SK-N-SH (cell line): ENCODE measurements at regions not wholly inside any gene's neighbourhood (a gene's known extent, or its start where the extent isn't known, plus 50 kb on each side); places are given as distances from the start of the nearest gene placed in this dataset.

Source experiments
- CTCF ChIA-PET: fragments of 300-600, 350-600 bp; formaldehyde crosslinking; extraction: SDS; loops from one replicate; lab custom pipeline; 2021; lab: Yijun Ruan, JAX
- POLR2A ChIA-PET: fragments of 350-600 bp; sonication (Branson Sonifier 250); formaldehyde crosslinking; extraction: SDS; loops from one replicate; lab custom pipeline; 2020; ENCODE audit warnings: antibody characterized with exemption, inconsistent platforms; lab: Yijun Ruan, JAX
- DNase-seq: peaks from one replicate; pipeline ENCODE4 v3.0.0; 2012
- H2AFZ ChIP-seq: fragments of 200-600 bp; sonication (generic); 2 replicates; pipeline ENCODE4 v1.8.1; 2016; ENCODE audit warnings: antibody characterized with exemption, mild to moderate bottlenecking, low read depth
- H3F3A ChIP-seq: fragments of 200-600 bp; sonication (generic); replicated peaks from 2 replicates; pipeline ENCODE3; 2016; ENCODE audit warnings: antibody characterized with exemption, mild to moderate bottlenecking; ENCODE audit not compliant: insufficient read depth
- H3K27ac ChIP-seq, 2 experiments: fragments of 200-500 bp in 1 of 2; fragments of 200-600 bp in 1 of 2; sonication (Bioruptor generic) in 1 of 2; sonication (generic), shearing (Covaris generic) in 1 of 2; 2 replicates each; pipeline versions ENCODE4 v1.5.1 to v1.6.1; 2014 to 2016; ENCODE audit warnings: low read depth in 2 of 2, inconsistent platforms in 1 of 2, low read length in 1 of 2, mild to moderate bottlenecking in 1 of 2, mixed read lengths in 1 of 2
- H3K27me3 ChIP-seq: fragments of 200-600 bp; sonication (generic), shearing (Covaris generic); 2 replicates; pipeline ENCODE4 v1.6.1; 2016; ENCODE audit warnings: mixed run types; ENCODE audit not compliant: insufficient read depth
- H3K36me3 ChIP-seq, 2 experiments: fragments of 200-500 bp in 1 of 2; fragments of 200-600 bp in 1 of 2; sonication (Bioruptor generic) in 1 of 2; sonication (generic) in 1 of 2; replicated peaks in 1 of 2; 2 replicates each; pipeline versions ENCODE3 to v1.5.1; 2014 to 2016; ENCODE audit warnings: low read length in 1 of 2, mild to moderate bottlenecking in 1 of 2; ENCODE audit not compliant: insufficient read depth in 2 of 2, control insufficient read depth in 1 of 2
- H3K4me1 ChIP-seq, 2 experiments: fragments of 200-500 bp in 1 of 2; fragments of 200-600 bp in 1 of 2; sonication (Bioruptor generic) in 1 of 2; sonication (generic), shearing (Covaris generic) in 1 of 2; 2 replicates each; pipeline versions ENCODE4 v1.5.1 to v1.6.1; 2014 to 2016; ENCODE audit warnings: low read depth in 1 of 2, low read length in 1 of 2, mixed run types in 1 of 2; ENCODE audit not compliant: insufficient read depth in 2 of 2, control insufficient read depth in 1 of 2
- H3K4me2 ChIP-seq: fragments of 200-600 bp; sonication (generic), shearing (Covaris generic); 2 replicates; pipeline ENCODE4 v1.6.1; 2017; ENCODE audit warnings: mixed run types
- H3K4me3 ChIP-seq, 2 experiments: fragments of 200-500 bp in 1 of 2; fragments of 200-600 bp in 1 of 2; sonication (Bioruptor generic) in 1 of 2; sonication (generic), shearing (Covaris generic) in 1 of 2; 2 replicates each; pipeline versions ENCODE4 v1.5.1 to v1.8.1; 2014 to 2016; ENCODE audit warnings: low read depth in 2 of 2, inconsistent platforms in 1 of 2, low read length in 1 of 2, mild to moderate bottlenecking in 1 of 2, mixed read lengths in 1 of 2, moderate library complexity in 1 of 2
- H3K79me2 ChIP-seq: fragments of 200-600 bp; sonication (generic); 2 replicates; pipeline ENCODE4 v1.8.1; 2017; ENCODE audit warnings: mild to moderate bottlenecking; ENCODE audit not compliant: insufficient read depth
- H3K9ac ChIP-seq: fragments of 200-600 bp; sonication (generic); 2 replicates; pipeline ENCODE4 v1.6.1; 2017; ENCODE audit warnings: mixed run types
- H3K9me2 ChIP-seq: fragments of 200-600 bp; sonication (generic); 2 replicates; pipeline ENCODE4 v1.6.1; 2017; ENCODE audit warnings: mixed run types
- H3K9me3 ChIP-seq: fragments of 200-600 bp; sonication (generic); 2 replicates; pipeline ENCODE4 v1.6.1; 2017; ENCODE audit warnings: mixed run types, mild to moderate bottlenecking, moderate library complexity
- H4K20me1 ChIP-seq: fragments of 200-600 bp; sonication (generic); 2 replicates; pipeline ENCODE4 v1.6.1; 2017; ENCODE audit warnings: mild to moderate bottlenecking, mixed run types; ENCODE audit not compliant: insufficient read depth
- CHD2 ChIP-seq: fragments of 150-350 bp; IDR thresholded peaks from 2 replicates; pipeline ENCODE4 v1.6.1; 2018; ENCODE audit warnings: low read length; ENCODE audit not compliant: partially characterized antibody
- FOSL2 ChIP-seq: IDR thresholded peaks from 2 replicates; pipeline ENCODE4 v1.4.0; 2012; ENCODE audit warnings: low read depth, mild to moderate bottlenecking, moderate library complexity, borderline replicate concordance
- FOXM1 ChIP-seq: IDR thresholded peaks from 2 replicates; pipeline ENCODE4 v1.4.0; 2012; ENCODE audit warnings: low read depth, mild to moderate bottlenecking
- NRF1 ChIP-seq: IDR thresholded peaks from 2 replicates; pipeline ENCODE4 v1.6.1; 2012; ENCODE audit warnings: low read depth, mild to moderate bottlenecking, low read length
- WGBS: methylation state at CpG from one replicate; pipeline ENCODE4 v1.1.6; 2017; ENCODE audit warnings: low lambda C conversion rate; 5-methylcytosine and 5-hydroxymethylcytosine counted together
- TF ChIP-seq, protein P1 (sequence below): IDR thresholded peaks from 2 replicates; pipeline ENCODE4 v1.4.0; 2012; ENCODE audit warnings: low read depth, borderline replicate concordance
- TF ChIP-seq, protein P2 (sequence below): IDR thresholded peaks from 2 replicates; pipeline ENCODE4 v1.6.1; 2012; ENCODE audit warnings: mild to moderate bottlenecking, low read depth, low read length, moderate library complexity

DNA sequence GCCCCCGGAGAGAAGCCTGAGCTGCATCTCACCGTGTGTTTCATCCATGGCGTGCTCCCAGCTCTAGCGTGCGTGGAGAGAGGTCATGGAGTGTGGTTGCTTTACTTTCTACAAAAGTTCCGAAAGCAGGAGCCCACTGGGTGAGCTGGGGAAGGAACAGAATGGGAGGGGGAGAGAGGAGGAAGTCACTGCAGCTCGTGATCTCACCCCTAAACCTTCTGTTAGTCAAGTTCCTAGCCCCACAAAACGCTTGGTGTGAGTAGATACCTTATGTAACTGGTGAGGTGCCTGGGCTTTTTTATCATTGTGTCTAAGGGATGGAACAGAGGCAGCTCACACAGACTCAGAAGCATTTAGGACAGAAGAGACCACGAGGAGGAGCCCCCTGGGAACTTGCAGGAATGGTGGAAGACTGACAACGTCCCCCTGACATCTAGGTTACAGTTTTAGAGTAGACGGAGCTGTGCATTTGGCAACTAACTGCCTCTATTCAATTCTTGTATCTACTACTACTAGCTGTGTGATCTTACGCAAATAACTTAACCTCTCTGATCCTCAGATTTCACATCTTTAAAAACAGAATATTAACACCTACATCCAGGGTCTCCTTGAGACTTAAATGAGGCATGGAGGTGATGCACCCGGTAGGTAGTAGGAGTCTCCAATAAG, 123.3 kb downstream of the ARL4C start:
- Histone ChIP-seq H3K9me2 (no peaks in the 10 kb centered on the region), H3K4me2 (no peak overlapping the region), H3K79me2 (no peaks in the 10 kb centered on the region), H3F3A (no peaks in the 10 kb centered on the region), H3K27me3 (no peaks in the 10 kb centered on the region), H3K9ac (no peak overlapping the region), H4K20me1 (no peaks in the 10 kb centered on the region), H3K4me1 (no peaks in the 10 kb centered on the region; a peak in 1 of 4 replicates), H2AFZ (no peak overlapping the region), H3K27ac (no peak overlapping the region)
- CTCF ChIA-PET = interaction anchor here (1.0 kb wide), 1 partner anchor 91 kb away, joined by 4 read pairs; no protein-coding TSS in a partner anchor
- 88% methylated on average over 12 of the region's 13 CpGs for WGBS
- no peak for DNase-seq
- TF ChIP-seq, protein P1, sequence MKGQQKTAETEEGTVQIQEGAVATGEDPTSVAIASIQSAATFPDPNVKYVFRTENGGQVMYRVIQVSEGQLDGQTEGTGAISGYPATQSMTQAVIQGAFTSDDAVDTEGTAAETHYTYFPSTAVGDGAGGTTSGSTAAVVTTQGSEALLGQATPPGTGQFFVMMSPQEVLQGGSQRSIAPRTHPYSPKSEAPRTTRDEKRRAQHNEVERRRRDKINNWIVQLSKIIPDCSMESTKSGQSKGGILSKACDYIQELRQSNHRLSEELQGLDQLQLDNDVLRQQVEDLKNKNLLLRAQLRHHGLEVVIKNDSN = no peak
- TF ChIP-seq, all 33 proteins: peak for 0
- POLR2A ChIA-PET = no interaction called here
- Histone ChIP-seq H3K36me3 (no peaks in the 10 kb centered on the region), H3K4me3 (no peak overlapping the region), H3K9me3 (no peaks in the 10 kb centered on the region)

DNA sequence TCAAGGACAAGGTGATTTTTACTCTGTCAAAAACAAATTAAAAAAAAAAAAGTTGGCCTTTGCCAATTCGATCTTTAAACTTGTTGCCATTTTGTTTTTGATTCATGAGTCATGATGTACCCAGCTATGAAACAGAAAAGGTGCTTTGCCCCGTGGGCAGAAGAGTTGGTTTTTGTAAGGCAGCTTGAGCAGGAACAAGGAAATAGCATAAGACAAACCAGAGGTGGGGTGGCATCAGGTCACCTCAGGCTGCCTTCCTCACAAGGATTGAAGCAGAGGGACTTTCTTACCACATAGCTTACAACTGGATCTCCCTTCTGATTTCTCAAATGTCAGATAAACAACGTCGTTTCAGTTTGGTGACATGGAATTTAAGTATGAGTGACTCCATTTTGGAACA, 123.8 kb downstream of the ARL4C start:
- ChIA-PET POLR2A (no interaction called here), CTCF (interaction anchor here (1.0 kb wide), 1 partner anchor 91 kb away, joined by 4 read pairs; no protein-coding TSS in a partner anchor)
- peaks cover 0 to under 1% of the 10 kb centered on the region in 2 experiments; a peak in 1 of 4 replicates for H3K4me1 ChIP-seq
- H3K9ac ChIP-seq = no peak overlapping the region
- no peaks in the 10 kb centered on the region for H3K79me2 ChIP-seq
- H3K9me3 ChIP-seq = no peaks in the 10 kb centered on the region
- no peak overlapping the region for H3K4me2 ChIP-seq
- no peaks in the 10 kb centered on the region for H3K36me3 ChIP-seq
- H3K4me3 ChIP-seq = no peak overlapping the region
- H2AFZ ChIP-seq = no peak overlapping the region
- no peaks in the 10 kb centered on the region for H3K27me3 ChIP-seq
- no peak for DNase-seq
- H3K9me2 ChIP-seq = no peaks in the 10 kb centered on the region
- no peak overlapping the region for H3K27ac ChIP-seq
- H4K20me1 ChIP-seq = no peaks in the 10 kb centered on the region
- TF ChIP-seq FOXM1 (no peak), FOSL2 (no peak), NRF1 (no peak), CHD2 (no peak)
- TF ChIP-seq, protein P2, sequence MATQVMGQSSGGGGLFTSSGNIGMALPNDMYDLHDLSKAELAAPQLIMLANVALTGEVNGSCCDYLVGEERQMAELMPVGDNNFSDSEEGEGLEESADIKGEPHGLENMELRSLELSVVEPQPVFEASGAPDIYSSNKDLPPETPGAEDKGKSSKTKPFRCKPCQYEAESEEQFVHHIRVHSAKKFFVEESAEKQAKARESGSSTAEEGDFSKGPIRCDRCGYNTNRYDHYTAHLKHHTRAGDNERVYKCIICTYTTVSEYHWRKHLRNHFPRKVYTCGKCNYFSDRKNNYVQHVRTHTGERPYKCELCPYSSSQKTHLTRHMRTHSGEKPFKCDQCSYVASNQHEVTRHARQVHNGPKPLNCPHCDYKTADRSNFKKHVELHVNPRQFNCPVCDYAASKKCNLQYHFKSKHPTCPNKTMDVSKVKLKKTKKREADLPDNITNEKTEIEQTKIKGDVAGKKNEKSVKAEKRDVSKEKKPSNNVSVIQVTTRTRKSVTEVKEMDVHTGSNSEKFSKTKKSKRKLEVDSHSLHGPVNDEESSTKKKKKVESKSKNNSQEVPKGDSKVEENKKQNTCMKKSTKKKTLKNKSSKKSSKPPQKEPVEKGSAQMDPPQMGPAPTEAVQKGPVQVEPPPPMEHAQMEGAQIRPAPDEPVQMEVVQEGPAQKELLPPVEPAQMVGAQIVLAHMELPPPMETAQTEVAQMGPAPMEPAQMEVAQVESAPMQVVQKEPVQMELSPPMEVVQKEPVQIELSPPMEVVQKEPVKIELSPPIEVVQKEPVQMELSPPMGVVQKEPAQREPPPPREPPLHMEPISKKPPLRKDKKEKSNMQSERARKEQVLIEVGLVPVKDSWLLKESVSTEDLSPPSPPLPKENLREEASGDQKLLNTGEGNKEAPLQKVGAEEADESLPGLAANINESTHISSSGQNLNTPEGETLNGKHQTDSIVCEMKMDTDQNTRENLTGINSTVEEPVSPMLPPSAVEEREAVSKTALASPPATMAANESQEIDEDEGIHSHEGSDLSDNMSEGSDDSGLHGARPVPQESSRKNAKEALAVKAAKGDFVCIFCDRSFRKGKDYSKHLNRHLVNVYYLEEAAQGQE = no peak
- TF ChIP-seq, all 33 proteins: peak for 0
- WGBS = 80% methylated on average over 4 of the region's 4 CpGs
- H3F3A ChIP-seq = no peaks in the 10 kb centered on the region
